HG03442 (cell line): ENCODE measurements at regions not wholly inside any gene's neighbourhood (a gene's known extent, or its start where the extent isn't known, plus 50 kb on each side); places are given as distances from the start of the nearest gene placed in this dataset.
A peak's percentile ranks its signal among the peaks of the same experiment; 100 is the strongest.
"Not testable (repeated sequence)": the region's sequence is repeated elsewhere in the genome, so short reads cannot be mapped to it uniquely, and the experiment has no call there.

Experiments used
- ATAC-seq: cut with Tn5 transposase; IDR thresholded peaks from one replicate; pipeline ENCODE4 v1.9.1; 2021; ENCODE audit warnings: mild to moderate bottlenecking, moderate library complexity; ENCODE audit not compliant: unreplicated experiment

- ATAC-seq, result no peak
These were observed 710.6 kb upstream of the HS3ST1 start for GRCh38 chr4:12139296-12139695.

DNA sequence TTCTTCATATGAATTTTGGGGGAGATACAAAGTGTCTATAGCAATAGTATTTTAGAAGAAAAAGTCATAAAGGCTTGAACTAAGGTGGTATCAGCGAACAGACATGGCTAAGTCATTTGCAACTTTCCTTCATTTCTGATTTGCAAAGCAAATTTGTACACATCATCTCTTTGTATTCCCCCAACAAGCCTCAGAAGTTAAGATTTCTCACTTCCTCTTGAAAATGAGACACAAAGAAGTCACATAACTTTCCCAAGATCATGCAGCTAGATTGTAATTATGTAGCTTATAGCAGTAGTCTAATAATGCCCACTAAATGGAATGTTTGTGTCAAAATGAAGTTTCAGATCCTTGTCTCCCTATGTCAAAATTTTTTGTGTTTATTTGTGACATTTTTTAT, 709.8 kb upstream of the HS3ST1 start:
- ATAC-seq, result no peak

GRCh38 chr4:12137575-12137974, 708.9 kb upstream of the HS3ST1 start:
- no peak for ATAC-seq

GRCh38 chr4:12126474-12126873, 697.8 kb upstream of the HS3ST1 start:
- no peak for ATAC-seq

DNA sequence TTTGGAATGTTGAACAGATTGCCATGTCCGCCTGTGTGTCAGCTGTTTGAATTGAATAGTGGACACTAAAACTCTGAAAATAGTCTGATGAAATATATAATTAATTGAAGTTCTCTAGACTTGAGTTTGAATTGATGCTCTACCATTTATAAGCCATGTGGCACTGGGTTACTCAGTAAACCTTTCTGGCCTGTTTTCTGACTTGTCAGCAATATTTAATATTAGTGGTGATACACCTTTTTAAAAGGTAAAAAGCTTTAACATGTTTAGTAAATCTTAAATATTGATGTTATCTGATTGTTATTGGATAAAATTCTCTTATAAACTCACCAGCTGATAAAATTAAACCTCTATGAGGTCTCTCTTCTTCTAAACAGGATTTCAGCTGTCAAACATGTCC, 695.4 kb upstream of the HS3ST1 start:
- no peak for ATAC-seq

DNA sequence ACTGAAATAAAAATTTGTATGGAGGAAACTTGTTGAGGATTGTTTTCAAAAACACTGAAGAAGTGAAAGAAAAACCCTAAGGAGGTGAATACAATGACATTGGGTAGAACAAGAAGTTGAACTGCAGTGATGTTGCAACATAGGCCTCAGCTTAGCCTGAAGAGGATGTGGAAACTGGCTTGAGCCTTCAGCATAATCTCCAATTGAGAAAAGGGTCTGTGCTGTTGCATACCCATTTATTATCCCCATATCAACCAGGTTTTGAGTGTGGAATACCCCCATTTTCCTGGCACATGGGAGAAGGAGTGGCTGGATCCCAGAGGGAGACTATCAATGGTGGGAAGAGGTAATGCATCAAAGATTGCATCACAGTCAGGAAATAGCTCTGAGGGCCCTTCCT, 695.0 kb upstream of the HS3ST1 start:
- ATAC-seq, result no peak

GRCh38 chr4:12122316-12122715, 693.6 kb upstream of the HS3ST1 start:
- no peak for ATAC-seq

DNA sequence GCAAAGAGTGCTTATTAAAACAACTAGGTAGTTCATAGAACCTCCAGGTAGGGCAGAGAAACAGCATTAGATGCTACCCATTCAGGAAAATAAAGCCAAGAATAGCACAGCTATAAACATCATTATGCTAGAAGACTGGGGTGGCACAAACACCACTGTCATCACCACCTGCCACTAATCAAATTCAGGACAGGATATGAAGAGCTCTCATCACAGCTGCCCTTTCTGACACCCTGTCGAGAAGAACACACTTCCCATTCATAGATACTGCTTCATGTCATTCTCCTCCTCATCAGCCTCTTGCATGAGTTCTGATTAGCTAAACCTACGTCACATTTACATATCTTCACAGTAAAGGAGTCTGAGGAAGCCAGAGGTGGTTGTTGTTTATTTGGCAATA, 692.3 kb upstream of the HS3ST1 start:
- ATAC-seq, result no peak

GRCh38 chr4:12118651-12119213, 690.0 kb upstream of the HS3ST1 start:
- ATAC-seq, result peak; percentile 83

GRCh38 chr4:12116009-12116552, 687.4 kb upstream of the HS3ST1 start:
- ATAC-seq, result no peak

GRCh38 chr4:12110627-12111026, 681.9 kb upstream of the HS3ST1 start:
- no peak for ATAC-seq

DNA sequence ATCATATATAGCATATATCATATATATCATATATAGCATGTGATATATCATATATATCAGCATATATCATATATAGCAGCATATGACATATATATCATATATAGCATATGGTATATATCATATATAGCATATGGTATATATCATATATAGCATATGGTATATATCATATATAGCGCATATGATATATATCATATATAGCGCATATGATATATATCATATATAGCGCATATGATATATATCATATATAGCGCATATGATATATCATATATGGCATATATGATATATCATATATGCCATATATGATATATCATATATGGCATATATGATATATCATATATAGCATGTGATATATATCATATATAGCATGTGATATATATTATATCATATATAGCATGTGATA, 680.4 kb upstream of the HS3ST1 start:
- not testable (repeated sequence) for ATAC-seq

GRCh38 chr4:12105519-12105918, 676.8 kb upstream of the HS3ST1 start:
- no peak for ATAC-seq

- not testable (repeated sequence) for ATAC-seq
These were observed 661.2 kb upstream of the HS3ST1 start for GRCh38 chr4:12089920-12090319.

- ATAC-seq, result no peak
These were observed 656.0 kb upstream of the HS3ST1 start for GRCh38 chr4:12084690-12085089.

DNA sequence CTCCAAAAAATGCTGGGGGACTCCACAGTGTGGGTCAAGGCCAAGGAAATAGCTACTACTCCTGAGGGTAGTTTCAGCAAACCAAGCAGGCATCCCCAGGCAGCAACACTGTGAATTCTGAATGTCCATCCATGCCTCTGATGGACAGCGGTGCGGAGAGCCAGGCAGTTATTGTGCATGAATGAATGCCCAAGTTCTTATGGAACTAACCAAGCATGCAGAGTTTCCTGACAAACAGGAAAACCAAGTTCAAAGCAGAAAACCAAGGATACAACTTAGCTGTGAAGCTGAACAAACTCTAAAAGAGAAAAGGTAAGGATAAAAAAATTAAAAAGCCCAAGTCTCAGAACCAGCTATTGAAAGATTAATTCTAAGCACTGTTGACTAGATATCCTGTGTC, 642.6 kb upstream of the HS3ST1 start:
- no peak for ATAC-seq

- ATAC-seq, result no peak
These were observed 625.3 kb upstream of the HS3ST1 start for GRCh38 chr4:12053966-12054365.

DNA sequence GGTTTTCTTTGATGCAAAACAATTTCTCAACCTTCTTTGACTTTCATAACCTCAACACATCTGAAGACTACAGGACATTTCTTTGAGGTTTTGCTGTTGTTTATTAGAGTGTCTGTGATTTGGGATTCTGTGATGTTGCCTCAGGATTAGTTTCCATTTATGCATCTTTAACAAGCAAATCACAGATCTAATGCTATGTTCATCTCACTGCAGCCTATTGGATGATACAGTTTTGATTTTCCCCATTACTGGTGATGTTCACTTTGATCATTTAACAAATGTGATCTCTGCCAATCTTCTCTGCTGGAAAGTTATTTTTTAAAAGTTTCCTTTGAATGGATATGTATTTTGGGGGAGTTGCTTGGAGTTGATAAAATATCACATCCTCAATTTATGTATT, 624.9 kb upstream of the HS3ST1 start:
- ATAC-seq, result no peak

DNA sequence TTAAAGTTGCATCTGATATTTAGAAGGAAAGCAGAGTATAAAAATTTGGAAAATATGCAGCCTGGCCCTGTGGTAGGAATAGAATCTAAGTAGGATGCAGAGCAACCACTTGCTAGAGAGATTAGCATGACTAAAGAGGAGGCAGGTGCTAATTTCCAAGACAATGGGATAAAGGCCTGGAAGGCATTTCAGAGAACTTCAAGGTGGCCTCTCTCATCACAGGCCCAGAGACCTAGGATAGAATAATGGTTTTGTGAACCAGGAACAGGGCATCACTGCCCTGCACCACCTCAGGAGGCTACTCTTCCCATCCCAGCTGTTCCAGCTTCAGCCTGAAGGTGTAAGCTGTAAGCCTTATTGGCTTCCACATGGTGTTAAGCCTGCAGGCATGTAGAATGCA, 621.7 kb upstream of the HS3ST1 start:
- no peak for ATAC-seq

- no peak for ATAC-seq
These were observed 614.1 kb upstream of the HS3ST1 start for GRCh38 chr4:12042818-12043217.

DNA sequence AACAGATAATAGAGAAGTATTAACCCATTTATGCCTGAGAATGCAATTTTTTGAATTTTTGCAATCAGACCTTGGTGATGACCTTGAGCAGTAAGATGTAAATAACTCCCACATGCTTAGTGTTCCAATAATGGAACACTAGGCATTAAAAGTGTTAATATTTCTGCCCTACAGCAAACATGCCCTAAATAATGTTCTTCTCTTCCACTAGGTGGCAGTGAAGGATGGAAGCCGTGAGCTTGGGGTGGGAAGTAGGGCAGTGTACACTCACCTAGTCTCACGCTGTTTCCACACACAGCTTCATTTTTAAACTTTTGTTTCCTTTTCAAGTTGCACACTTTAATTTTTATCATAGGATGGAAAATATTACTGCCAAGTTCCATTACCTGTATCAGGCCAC, 613.1 kb upstream of the HS3ST1 start:
- ATAC-seq, result no peak

DNA sequence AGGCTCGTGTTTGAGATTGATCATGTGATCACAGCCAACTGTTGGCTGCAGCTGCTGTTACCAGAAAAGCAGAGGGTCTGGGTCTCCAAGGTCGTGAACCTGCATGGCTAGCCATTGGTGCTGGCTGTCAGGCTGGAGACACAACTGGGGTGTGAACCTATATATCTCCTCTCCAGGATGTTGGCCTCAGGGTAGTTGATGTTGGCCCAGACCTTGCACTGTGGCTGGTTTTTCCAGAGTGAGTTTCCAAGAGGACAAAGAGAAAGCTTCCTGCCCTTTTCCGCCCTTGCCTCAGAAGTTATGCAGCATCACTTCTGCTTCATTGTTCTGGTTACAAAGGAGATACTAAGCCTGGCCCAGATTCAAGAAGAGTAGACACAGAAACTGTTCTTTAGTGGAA, 607.8 kb upstream of the HS3ST1 start:
- no peak for ATAC-seq

- ATAC-seq, result no peak
These were observed 599.6 kb upstream of the HS3ST1 start for GRCh38 chr4:12028258-12028657.
